CD4-positive, alpha-beta T cell treated with Interleukin-6 at 100 ng/mL for 8 hours (primary cell): ENCODE measurements at regions not wholly inside any gene's neighbourhood (a gene's known extent, or its start where the extent isn't known, plus 50 kb on each side); places are given as distances from the start of the nearest gene placed in this dataset.

Experiments used
- DNase-seq: peaks from one replicate; pipeline ENCODE4 v3.0.0-alpha.2; 2020; ENCODE audit warnings: mixed read lengths, low spot score

- no peak for DNase-seq
These were observed 569.9 kb upstream of the CADM1 start for GRCh38 chr11:116073854-116074837.

DNA sequence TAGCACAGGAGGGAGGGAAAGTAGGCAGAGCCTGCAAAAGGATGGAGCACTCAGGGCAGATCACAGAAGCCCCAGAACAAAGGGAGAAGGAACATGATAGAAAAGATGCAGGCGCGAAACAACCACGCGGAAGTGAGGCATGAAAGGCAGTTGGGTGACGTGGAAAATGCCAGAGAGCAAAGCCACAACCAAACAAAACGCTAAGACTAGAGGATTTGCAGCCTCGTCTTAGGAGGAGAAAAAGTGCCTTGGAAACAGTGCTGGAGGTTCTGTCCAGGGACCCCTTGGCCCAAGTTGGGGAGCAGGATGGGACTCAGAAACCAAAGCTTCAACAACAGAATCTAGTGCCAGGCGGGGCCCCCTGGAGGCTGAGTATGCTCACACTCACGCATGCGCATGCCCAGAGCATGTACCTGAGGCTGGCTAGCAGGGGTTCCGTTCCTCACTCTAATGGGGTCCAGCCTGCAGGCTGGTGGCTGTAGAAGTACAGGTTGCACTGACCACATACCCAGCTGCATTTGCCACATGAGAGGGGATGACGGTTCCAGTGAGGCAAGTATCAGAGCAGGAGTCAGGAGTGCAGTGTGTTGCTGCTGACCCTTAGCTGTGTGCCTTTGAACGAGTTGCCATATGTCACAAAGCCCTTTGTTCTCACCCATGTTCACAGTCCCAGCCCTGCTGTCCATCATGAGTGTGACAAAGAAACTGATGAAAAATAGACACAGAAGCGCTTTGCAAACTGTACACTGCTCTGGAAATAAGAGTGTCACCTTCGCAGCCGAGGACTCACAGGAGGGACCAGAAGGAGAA is 568.6 kb upstream of the CADM1 start:
- DNase-seq = no peak

- DNase-seq = no peak
These were observed 567.9 kb upstream of the CADM1 start for GRCh38 chr11:116072133-116072532.

GRCh38 chr11:116071241-116071640 is 567.0 kb upstream of the CADM1 start:
- no peak for DNase-seq

- DNase-seq = no peak
These were observed 566.3 kb upstream of the CADM1 start for GRCh38 chr11:116070520-116070919.

- DNase-seq = no peak
These were observed 562.6 kb upstream of the CADM1 start for GRCh38 chr11:116066777-116067176.

- DNase-seq = no peak
These were observed 561.8 kb upstream of the CADM1 start for GRCh38 chr11:116065986-116066385.

DNA sequence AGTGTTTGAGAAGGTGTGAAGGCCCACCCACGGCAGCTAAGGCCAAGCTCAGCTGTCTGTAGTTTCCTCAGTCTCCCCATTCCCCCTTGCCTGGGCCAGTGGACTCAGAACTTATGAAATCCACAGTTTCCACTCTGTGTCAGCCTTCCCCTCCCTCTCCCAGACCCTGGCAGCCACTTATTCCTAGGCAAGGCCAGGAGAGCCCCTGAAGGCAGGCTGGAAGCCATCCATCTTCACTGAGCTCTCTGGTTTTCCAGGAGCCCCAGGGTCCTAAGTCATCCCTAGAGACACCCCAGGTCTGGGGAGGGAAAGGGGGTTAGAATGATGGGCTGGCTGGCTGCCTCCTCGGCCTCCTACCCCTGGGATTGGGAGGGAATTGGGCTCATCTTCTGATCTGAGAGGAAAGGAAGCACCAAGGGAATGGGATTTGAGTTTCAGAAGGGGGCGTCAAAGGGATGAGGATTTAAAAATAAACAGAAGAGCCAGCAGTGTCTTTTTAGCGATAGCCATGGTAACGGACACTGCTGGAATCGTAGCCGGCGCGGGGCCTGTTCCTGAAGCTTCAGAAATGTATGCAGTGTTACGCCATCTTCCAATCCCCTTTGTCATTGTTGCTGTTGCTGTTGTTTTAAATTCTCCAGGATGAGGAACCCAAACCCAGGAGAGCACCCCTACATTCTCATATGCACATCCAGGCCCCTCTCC is 561.1 kb upstream of the CADM1 start:
- DNase-seq = no peak

- DNase-seq = no peak
These were observed 558.4 kb upstream of the CADM1 start for GRCh38 chr11:116062490-116063171.

DNA sequence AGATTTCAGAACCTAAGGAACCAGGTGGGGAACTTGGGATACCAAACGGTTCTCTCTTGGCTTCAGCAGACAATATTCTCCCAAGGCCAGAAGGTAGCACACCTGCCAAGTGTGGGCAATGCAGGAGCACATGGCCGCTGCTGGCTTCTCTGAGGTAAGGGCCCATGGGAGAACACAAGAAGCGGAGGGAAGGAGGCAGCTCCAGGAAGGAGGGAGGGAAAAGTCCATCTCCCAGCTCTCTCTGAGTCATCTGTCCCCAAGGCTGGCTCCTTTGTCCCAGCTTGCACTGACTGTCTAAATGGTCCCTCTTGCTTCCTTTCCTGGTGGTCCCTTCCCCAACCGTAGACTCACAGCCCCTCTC is 557.9 kb upstream of the CADM1 start:
- DNase-seq = no peak

- no peak for DNase-seq
These were observed 557.1 kb upstream of the CADM1 start for GRCh38 chr11:116061322-116061721.

- DNase-seq = no peak
These were observed 555.7 kb upstream of the CADM1 start for GRCh38 chr11:116059919-116060318.

DNA sequence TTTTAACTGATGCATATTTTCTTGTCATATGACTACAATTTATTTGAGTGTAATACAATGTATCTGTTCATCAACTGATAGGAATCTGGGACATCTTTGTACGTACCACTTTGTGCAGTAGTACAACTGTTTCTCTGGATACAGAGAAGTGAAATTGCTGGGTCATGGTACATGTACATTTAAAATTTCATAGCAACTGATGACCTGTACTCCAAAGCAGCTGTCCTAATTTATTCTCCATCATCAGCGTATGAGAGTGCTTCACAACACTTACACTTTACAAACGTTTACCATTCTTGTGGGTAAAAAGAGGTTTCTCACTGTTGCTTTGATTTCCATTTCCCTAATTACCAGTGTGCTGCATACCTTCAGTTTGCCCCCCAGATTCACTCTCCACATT is 552.8 kb upstream of the CADM1 start:
- no peak for DNase-seq

DNA sequence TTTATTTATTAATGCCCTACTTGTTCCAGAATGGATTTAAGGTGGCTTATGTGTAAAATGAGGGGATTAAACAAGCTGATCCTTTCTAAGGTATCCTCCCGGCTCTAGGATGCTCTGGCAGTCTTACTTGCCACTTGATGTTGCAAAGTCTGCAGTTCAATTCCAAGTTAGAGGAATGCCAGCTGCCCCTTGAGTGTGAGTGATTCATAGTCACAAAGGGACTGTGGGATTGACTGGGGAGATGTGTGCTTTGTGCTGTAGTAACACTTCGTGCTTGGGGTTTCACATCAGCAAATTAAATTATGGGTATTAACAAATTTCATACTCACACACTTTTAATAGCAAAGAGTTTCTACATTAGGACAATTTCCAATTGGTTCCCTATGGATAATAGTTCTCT is 550.8 kb upstream of the CADM1 start:
- DNase-seq = no peak

- DNase-seq = no peak
These were observed 549.3 kb upstream of the CADM1 start for GRCh38 chr11:116053548-116053919.

DNA sequence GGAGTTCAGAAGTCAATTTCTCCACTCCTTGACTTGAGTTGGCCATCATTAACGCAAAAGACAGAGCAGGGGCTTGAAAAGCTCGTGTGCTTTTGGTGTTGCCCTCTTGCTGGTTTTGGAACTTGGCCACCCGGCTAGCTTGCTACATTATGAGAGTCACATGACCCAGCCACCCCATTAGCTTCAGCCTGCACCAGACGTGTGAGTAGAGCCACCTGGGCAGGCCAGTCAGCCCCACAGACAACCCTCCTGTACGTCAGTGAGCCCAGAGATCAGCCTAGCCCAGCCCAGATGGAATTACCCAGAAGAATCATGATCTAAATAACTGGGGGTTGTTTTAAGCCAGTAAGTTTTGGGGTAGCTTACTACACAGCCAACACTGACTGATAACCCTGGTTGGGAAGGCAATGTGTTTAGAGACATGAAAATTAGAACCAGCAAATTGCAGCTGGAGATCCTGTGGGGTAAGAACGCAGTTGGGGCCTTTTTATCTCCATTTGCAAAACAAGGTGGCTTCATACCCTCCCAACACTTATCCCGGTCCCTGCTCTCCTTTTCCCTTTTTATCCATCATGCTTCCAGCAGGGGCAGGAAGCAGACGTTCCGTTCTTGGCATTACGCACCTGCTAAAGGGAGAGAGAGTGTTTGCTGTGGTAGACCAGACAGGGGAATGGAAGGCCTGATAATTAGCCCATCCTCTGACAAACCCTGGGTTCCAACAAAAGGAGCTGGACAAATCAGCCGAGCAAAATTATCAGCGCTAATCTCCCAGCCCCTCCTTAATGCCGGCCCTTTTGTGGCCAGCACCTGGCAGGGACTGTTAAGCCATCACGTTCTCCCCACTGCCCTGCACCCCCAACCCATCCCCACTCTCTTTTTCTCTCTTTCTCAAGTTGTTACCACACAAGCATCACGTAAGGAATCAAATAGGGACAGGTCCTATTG is 548.7 kb upstream of the CADM1 start:
- no peak for DNase-seq

GRCh38 chr11:116051494-116051893 is 547.3 kb upstream of the CADM1 start:
- no peak for DNase-seq

DNA sequence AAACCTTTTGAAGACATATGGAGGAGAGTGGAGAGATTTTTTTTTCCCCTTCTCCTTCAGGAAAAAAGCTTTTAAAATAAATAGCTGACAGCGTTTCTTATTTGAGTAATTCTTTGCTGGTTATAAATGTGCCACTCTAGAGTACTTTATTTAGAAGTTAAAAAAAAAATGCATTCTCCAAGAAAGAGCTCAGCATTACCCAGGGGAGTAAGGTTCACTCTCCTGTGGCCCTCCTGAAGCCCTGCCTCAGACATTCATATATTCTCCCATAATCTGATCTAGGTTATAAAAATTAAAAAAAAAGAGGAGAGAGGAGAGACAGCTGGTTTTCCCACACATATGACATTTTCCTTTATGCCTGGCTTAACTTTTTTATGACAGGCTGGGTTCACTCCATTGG is 545.2 kb upstream of the CADM1 start:
- DNase-seq = no peak

- DNase-seq = no peak
These were observed 541.9 kb upstream of the CADM1 start for GRCh38 chr11:116046127-116046526.

DNA sequence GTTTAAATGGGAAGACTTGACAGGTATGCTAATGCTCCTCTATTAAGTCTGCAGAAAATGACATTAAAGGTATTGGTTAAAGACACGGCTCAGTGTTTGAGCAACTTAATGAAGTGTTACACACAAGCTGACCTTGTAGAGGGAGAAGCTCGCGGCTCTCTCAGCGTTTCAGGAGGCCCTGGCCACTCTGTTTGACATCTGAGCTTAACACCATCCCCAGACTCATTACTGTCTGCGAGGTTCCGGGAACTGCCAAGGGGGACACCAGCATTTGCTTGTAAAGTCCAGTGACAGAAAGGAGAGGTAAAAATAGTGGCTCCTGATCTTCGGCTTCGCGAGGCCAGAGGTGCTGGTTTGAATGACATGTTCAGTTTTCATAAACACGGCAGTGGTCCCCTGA is 540.7 kb upstream of the CADM1 start:
- no peak for DNase-seq

- DNase-seq = no peak
These were observed 540.3 kb upstream of the CADM1 start for GRCh38 chr11:116044520-116044919.
